ENCODE measurements at regions not wholly inside any gene's neighbourhood (a gene's known extent, or its start where the extent isn't known, plus 50 kb on each side); places are given as distances from the start of the nearest gene placed in this dataset.

DNA sequence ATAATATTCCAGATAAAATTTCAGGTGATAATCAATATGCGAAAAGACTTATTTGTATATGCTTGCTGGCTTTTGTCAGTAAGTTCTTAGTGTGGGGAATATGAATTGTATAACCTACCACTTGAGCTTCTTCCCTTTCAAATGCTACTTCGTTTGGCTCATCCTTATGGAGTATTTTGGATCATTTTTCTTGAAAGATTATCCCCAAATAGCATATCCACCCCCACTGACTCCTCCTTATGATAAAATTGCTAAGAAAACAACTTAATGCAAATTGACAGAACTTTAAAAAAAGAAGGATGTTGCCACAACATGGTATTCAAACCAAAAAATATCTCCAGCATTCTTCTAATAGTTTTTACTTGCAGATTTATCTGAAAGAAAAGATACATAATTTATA, 393.3 kb downstream of the PPP3CA start:
- DNase-seq (ENCODE audit: low spot score): no peak
- intact Hi-C loops (cut with micrococcal nuclease; ENCODE audit: unreplicated experiment): no loop called here
- Histone ChIP-seq H3K27ac (ENCODE audit: low read depth, low read length, poor library complexity, severe bottlenecking) (no peak overlapping the region), H3K9me3 (ENCODE audit: low read depth, low read length, poor library complexity, severe bottlenecking) (no peaks in the 10 kb centered on the region), H3K27me3 (replicated peaks; ENCODE audit: insufficient read depth, low read depth, low read length, poor library complexity) (no peaks in the 10 kb centered on the region), H3K36me3 (ENCODE audit: insufficient read depth, low read length, poor library complexity, severe bottlenecking) (no peaks in the 10 kb centered on the region), H3K4me1 (ENCODE audit: insufficient read depth, low read length, poor library complexity, severe bottlenecking) (peaks cover 6% of the 10 kb centered on the region), H3K4me3 (ENCODE audit: low read depth, low read length, poor library complexity, severe bottlenecking) (no peak overlapping the region)
- ChIA-PET CTCF (no interaction called here), POLR2A (ENCODE audit: low non-redundant PET) (no interaction called here)
- TF ChIP-seq, protein P1, sequence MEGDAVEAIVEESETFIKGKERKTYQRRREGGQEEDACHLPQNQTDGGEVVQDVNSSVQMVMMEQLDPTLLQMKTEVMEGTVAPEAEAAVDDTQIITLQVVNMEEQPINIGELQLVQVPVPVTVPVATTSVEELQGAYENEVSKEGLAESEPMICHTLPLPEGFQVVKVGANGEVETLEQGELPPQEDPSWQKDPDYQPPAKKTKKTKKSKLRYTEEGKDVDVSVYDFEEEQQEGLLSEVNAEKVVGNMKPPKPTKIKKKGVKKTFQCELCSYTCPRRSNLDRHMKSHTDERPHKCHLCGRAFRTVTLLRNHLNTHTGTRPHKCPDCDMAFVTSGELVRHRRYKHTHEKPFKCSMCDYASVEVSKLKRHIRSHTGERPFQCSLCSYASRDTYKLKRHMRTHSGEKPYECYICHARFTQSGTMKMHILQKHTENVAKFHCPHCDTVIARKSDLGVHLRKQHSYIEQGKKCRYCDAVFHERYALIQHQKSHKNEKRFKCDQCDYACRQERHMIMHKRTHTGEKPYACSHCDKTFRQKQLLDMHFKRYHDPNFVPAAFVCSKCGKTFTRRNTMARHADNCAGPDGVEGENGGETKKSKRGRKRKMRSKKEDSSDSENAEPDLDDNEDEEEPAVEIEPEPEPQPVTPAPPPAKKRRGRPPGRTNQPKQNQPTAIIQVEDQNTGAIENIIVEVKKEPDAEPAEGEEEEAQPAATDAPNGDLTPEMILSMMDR (conservative IDR thresholded peaks at IDR 0.05; ENCODE audit: low read depth, low read length): no peak
- no peak for TF ChIP-seq EZH2 (IDR thresholded peaks at IDR 0.05; ENCODE audit: borderline replicate concordance, low read depth, low read length, poor library complexity, severe bottlenecking)
- no TSS peak for BruUV-seq (replicated peaks)

DNA sequence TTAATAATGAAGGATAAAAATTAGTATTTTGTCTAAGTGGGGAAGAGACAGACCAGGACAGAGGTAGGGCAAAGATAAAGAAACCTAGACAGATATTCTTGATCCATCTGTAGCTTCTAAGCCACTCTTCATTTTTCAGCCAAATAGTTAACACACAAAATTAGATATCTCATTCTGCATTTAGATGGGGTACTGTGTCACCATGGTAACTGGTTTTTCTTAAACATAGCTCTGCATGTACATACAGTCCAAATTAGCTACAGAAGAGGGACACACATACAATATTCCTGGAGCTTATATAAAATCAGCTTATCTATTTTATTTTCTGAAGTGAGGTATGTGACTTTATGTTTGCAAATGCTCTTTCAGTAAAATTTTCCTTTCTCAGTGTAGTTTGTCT, 393.7 kb downstream of the PPP3CA start:
- no TSS peak for BruUV-seq (replicated peaks)
- TF ChIP-seq, protein P1 (conservative IDR thresholded peaks at IDR 0.05; ENCODE audit: low read depth, low read length): no peak
- TF ChIP-seq EZH2 (IDR thresholded peaks at IDR 0.05; ENCODE audit: borderline replicate concordance, low read depth, low read length, poor library complexity, severe bottlenecking): no peak
- Histone ChIP-seq H3K36me3 (ENCODE audit: insufficient read depth, low read length, poor library complexity, severe bottlenecking) (no peaks in the 10 kb centered on the region), H3K27ac (ENCODE audit: low read depth, low read length, poor library complexity, severe bottlenecking) (no peak overlapping the region), H3K27me3 (replicated peaks; ENCODE audit: insufficient read depth, low read depth, low read length, poor library complexity) (no peaks in the 10 kb centered on the region), H3K4me3 (ENCODE audit: low read depth, low read length, poor library complexity, severe bottlenecking) (no peak overlapping the region), H3K9me3 (ENCODE audit: low read depth, low read length, poor library complexity, severe bottlenecking) (no peaks in the 10 kb centered on the region), H3K4me1 (ENCODE audit: insufficient read depth, low read length, poor library complexity, severe bottlenecking) (peaks cover 6% of the 10 kb centered on the region)
- ChIA-PET CTCF (no interaction called here), POLR2A (ENCODE audit: low non-redundant PET) (no interaction called here)
- intact Hi-C loops (cut with micrococcal nuclease; ENCODE audit: unreplicated experiment): no loop called here
- DNase-seq (ENCODE audit: low spot score): no peak

DNA sequence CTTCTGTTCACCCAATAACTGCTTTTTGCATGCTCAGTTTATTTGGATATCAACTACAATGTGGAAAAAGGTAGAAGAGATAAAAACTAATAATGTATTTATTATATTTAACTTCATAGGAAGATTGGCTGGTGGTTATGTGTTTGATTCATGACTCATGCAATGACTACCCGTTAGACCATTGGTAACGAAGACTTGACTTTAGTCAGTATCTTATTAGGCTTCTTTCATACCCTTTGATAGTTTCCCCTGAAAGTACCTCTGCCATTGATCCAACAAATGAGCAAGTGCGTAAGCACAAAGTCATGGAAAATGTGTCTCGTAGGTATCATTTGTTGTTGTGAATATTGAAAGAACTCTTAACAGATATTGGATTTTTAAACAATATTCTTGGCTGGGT, 394.7 kb downstream of the PPP3CA start:
- no peaks in the 10 kb centered on the region for H3K9me3 ChIP-seq (ENCODE audit: low read depth, low read length, poor library complexity, severe bottlenecking)
- H3K36me3 ChIP-seq (ENCODE audit: insufficient read depth, low read length, poor library complexity, severe bottlenecking): no peaks in the 10 kb centered on the region
- no peak overlapping the region for H3K4me3 ChIP-seq (ENCODE audit: low read depth, low read length, poor library complexity, severe bottlenecking)
- no peak overlapping the region for H3K27ac ChIP-seq (ENCODE audit: low read depth, low read length, poor library complexity, severe bottlenecking)
- intact Hi-C loops (cut with micrococcal nuclease; ENCODE audit: unreplicated experiment): no loop called here
- ChIA-PET CTCF (no interaction called here), POLR2A (ENCODE audit: low non-redundant PET) (no interaction called here)
- DNase-seq (ENCODE audit: low spot score): no peak
- TF ChIP-seq, protein P1 (conservative IDR thresholded peaks at IDR 0.05; ENCODE audit: low read depth, low read length): no peak
- TF ChIP-seq EZH2 (IDR thresholded peaks at IDR 0.05; ENCODE audit: borderline replicate concordance, low read depth, low read length, poor library complexity, severe bottlenecking): no peak
- H3K27me3 ChIP-seq (replicated peaks; ENCODE audit: insufficient read depth, low read depth, low read length, poor library complexity): no peaks in the 10 kb centered on the region
- BruUV-seq (replicated peaks): no TSS peak
- peaks cover 6% of the 10 kb centered on the region for H3K4me1 ChIP-seq (ENCODE audit: insufficient read depth, low read length, poor library complexity, severe bottlenecking)
